MCF 10A (cell line): ENCODE measurements at regions not wholly inside any gene's neighbourhood (a gene's known extent, or its start where the extent isn't known, plus 50 kb on each side); places are given as distances from the start of the nearest gene placed in this dataset.

Source experiments
- BruUV-seq: library from RNA; stranded (reverse); fragments of 400-500 nt; replicated peaks from 2 replicates; lab custom pipeline; 2021; lab: Mats Ljungman, UMichigan
- CTCF ChIA-PET: fragments of 300-600 bp; sonication (Branson Sonifier 250); formaldehyde crosslinking; extraction: SDS; loops from one replicate; lab custom pipeline; 2021; ENCODE audit warnings: antibody characterized with exemption, inconsistent platforms; lab: Yijun Ruan, JAX
- POLR2A ChIA-PET: fragments of 300-600, 350-650 bp; sonication (Branson Sonifier 250); formaldehyde crosslinking; extraction: SDS; loops from one replicate; lab custom pipeline; 2020; ENCODE audit warnings: antibody characterized with exemption, inconsistent platforms; lab: Yijun Ruan, JAX
- DNase-seq: peaks from one replicate; pipeline ENCODE4 v3.0.0-alpha.2; 2018; ENCODE audit not compliant: unreplicated experiment
- H3K27ac Mint-ChIP-seq: one replicate; pipeline ENCODE4 v1.8.0; 2022; ENCODE audit warnings: mild to moderate bottlenecking, low read depth, mixed read lengths; ENCODE audit not compliant: unreplicated experiment
- H3K27me3 Mint-ChIP-seq: one replicate; pipeline ENCODE4 v1.8.0; 2022; ENCODE audit warnings: mixed read lengths; ENCODE audit not compliant: insufficient read depth, unreplicated experiment
- H3K36me3 Mint-ChIP-seq: one replicate; pipeline ENCODE4 v1.8.0; 2022; ENCODE audit warnings: mild to moderate bottlenecking, moderate library complexity, mixed read lengths; ENCODE audit not compliant: insufficient read depth, unreplicated experiment
- H3K4me1 Mint-ChIP-seq: one replicate; pipeline ENCODE4 v1.8.0; 2022; ENCODE audit warnings: mixed read lengths; ENCODE audit not compliant: insufficient read depth, unreplicated experiment
- H3K4me3 Mint-ChIP-seq: one replicate; pipeline ENCODE4 v1.8.0; 2022; ENCODE audit warnings: mild to moderate bottlenecking, moderate library complexity, mixed read lengths; ENCODE audit not compliant: unreplicated experiment
- H3K9me3 Mint-ChIP-seq: one replicate; pipeline ENCODE4 v1.8.0; 2022; ENCODE audit warnings: mixed read lengths; ENCODE audit not compliant: unreplicated experiment
- intact Hi-C: fragments of 100-400 bp; cut with micrococcal nuclease; formaldehyde crosslinking; loops from 2 replicates; pipeline ENCODE4 v1.14.1; 2022
- TF ChIP-seq, protein P1 (sequence below): fragments of 200-600 bp; IDR thresholded peaks from one replicate; pipeline ENCODE4 v1.8.0; 2022; ENCODE audit warnings: antibody characterized with exemption, mild to moderate bottlenecking; ENCODE audit not compliant: unreplicated experiment

DNA sequence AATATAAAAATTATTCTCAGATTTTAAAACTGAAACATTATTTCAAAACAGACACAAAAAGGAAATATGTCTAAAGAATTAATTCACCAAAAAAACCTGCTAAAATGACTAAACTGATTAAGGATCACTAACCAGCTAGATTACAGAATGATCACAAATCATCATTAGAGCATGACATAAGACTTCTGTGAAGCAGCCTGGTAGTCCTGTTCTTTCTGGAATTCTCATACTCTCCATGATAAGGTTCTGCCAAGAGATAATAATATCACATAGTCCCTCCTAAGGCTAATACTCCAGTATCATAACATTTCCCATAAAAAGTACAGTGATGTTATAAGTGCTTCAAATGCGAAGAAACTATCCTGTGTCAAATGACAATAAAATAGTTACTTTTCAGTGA is 1814.9 kb downstream of the SLITRK5 start:
- no peak overlapping the region for H3K4me3 Mint-ChIP-seq
- TF ChIP-seq, protein P1, sequence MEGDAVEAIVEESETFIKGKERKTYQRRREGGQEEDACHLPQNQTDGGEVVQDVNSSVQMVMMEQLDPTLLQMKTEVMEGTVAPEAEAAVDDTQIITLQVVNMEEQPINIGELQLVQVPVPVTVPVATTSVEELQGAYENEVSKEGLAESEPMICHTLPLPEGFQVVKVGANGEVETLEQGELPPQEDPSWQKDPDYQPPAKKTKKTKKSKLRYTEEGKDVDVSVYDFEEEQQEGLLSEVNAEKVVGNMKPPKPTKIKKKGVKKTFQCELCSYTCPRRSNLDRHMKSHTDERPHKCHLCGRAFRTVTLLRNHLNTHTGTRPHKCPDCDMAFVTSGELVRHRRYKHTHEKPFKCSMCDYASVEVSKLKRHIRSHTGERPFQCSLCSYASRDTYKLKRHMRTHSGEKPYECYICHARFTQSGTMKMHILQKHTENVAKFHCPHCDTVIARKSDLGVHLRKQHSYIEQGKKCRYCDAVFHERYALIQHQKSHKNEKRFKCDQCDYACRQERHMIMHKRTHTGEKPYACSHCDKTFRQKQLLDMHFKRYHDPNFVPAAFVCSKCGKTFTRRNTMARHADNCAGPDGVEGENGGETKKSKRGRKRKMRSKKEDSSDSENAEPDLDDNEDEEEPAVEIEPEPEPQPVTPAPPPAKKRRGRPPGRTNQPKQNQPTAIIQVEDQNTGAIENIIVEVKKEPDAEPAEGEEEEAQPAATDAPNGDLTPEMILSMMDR, result no peak
- ChIA-PET POLR2A (no interaction called here), CTCF (no interaction called here)
- DNase-seq, result no peak
- no peaks in the 10 kb centered on the region for H3K36me3 Mint-ChIP-seq
- intact Hi-C loops, result no loop called here
- H3K9me3 Mint-ChIP-seq, result no peaks in the 10 kb centered on the region
- no TSS peak for BruUV-seq
- no peaks in the 10 kb centered on the region for H3K27me3 Mint-ChIP-seq
- H3K27ac Mint-ChIP-seq, result no peak overlapping the region
- H3K4me1 Mint-ChIP-seq, result no peaks in the 10 kb centered on the region

DNA sequence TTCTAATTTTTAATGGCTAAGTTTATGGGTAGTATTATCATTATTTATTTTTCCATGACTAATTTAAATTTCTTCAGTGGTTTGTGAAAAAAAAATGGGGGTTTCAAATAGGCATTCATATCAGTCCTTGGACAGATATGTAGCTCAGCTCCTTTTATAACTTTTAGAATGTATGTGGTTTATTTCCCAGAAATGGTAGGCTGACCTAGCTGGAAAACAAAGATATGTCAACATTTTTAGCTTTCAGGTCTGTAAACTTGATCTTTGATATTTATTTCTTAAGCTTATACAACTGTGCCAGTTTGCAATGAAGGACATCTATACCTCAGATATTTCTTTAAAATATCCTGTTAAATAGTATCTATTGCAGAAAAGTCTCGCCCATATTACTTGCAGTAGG is 1815.5 kb downstream of the SLITRK5 start:
- TF ChIP-seq, protein P1, result no peak
- H3K9me3 Mint-ChIP-seq, result no peaks in the 10 kb centered on the region

DNA sequence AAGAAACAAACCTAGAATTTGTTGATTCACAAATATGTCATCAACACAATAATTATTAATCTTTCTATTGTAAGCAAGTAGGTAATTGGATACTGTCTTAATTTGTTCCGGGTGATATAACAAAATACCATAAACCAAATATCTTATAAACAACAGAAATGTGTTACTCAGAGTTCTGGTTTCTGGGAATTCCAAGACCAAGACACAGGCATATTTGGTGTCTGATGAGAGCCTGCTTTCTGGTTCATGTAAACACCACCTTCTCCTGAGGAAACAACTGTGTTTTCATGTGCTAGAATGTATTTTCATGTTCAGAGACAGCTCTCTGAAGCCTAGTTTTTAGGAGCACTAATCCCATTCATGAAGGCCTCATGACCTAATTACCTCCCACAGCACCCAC is 1819.5 kb downstream of the SLITRK5 start:
- H3K27ac Mint-ChIP-seq, result no peak overlapping the region
- no peak for DNase-seq
- no peak overlapping the region for H3K4me3 Mint-ChIP-seq
- ChIA-PET POLR2A (no interaction called here), CTCF (no interaction called here)
- no TSS peak for BruUV-seq
- no peaks in the 10 kb centered on the region for H3K4me1 Mint-ChIP-seq
- H3K36me3 Mint-ChIP-seq, result no peaks in the 10 kb centered on the region
- no peaks in the 10 kb centered on the region for H3K27me3 Mint-ChIP-seq
- intact Hi-C loops, result no loop called here
- TF ChIP-seq, protein P1, result no peak
- H3K9me3 Mint-ChIP-seq, result peaks cover 7% of the 10 kb centered on the region

More for the DNA sequence above, 1815.5 kb downstream of the SLITRK5 start:
- Mint-ChIP-seq H3K36me3 (no peaks in the 10 kb centered on the region), H3K27me3 (no peaks in the 10 kb centered on the region), H3K4me3 (no peak overlapping the region), H3K4me1 (no peaks in the 10 kb centered on the region), H3K27ac (no peak overlapping the region)
- CTCF ChIA-PET, result no interaction called here
- intact Hi-C loops, result no loop called here
- no TSS peak for BruUV-seq
- no peak for DNase-seq
- POLR2A ChIA-PET, result no interaction called here

DNA sequence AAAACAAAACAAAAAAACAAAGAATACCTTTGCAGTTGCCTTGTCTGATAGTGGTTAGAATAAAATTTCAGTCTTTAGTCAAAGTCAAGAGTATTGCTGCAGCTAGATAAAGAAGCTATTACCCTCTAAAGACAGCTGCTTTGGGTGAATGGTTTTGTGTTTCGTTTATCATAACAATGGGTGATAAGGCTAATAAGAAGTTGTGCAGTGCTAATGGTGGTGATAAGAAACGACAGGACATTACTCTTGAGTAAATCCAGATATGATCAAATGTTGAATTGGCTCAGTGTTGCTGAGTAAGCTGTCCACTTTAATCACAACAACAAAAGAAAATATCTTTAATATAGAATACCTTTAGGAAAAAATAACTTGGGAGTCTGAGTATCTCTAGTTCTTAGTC is 1825.3 kb downstream of the SLITRK5 start:
- intact Hi-C loops, result no loop called here
- BruUV-seq, result no TSS peak
- no peaks in the 10 kb centered on the region for H3K4me1 Mint-ChIP-seq
- H3K4me3 Mint-ChIP-seq, result no peak overlapping the region
- ChIA-PET CTCF (no interaction called here), POLR2A (no interaction called here)
- TF ChIP-seq, protein P1, result no peak
- no peak for DNase-seq
- peaks cover 14% of the 10 kb centered on the region for H3K9me3 Mint-ChIP-seq
- H3K27ac Mint-ChIP-seq, result no peak overlapping the region
- no peaks in the 10 kb centered on the region for H3K36me3 Mint-ChIP-seq
- no peaks in the 10 kb centered on the region for H3K27me3 Mint-ChIP-seq
